Esophagus squamous epithelium (tissue), 5 donors: ENCODE measurements at regions not wholly inside any gene's neighbourhood (a gene's known extent, or its start where the extent isn't known, plus 50 kb on each side); places are given as distances from the start of the nearest gene placed in this dataset.

ENCODE experiments used
- DNase-seq: peaks from one replicate; lab custom pipeline; 2025; lab: John Stamatoyannopoulos, UW
- H3K27ac ChIP-seq, 4 donors: fragments of 200-600 bp; sonication (generic); one replicate each; pipeline ENCODE4 v1.5.1; 2016 to 2019; ENCODE audit warnings: mild to moderate bottlenecking in 1 of 4
- H3K27me3 ChIP-seq, 4 donors: fragments of 200-600 bp; sonication (generic); 1 replicate in 3 of 4; 2 replicates in 1 of 4; pipeline versions ENCODE4 v1.5.1 to v1.6.0; 2017 to 2021; ENCODE audit warnings: antibody characterized with exemption in 1 of 4
- H3K36me3 ChIP-seq, 3 donors: fragments of 200-600 bp; sonication (generic); one replicate each; pipeline ENCODE4 v1.5.1; 2016 to 2019
- H3K4me1 ChIP-seq, 3 donors: fragments of 200-600 bp; sonication (generic); one replicate each; pipeline ENCODE4 v1.5.1; 2017 to 2019
- H3K4me3 ChIP-seq, 4 donors: fragments of 200-600 bp; sonication (generic); 1 replicate in 3 of 4; 2 replicates in 1 of 4; pipeline ENCODE4 v1.5.1; 2016 to 2019; ENCODE audit warnings: mild to moderate bottlenecking in 2 of 4, moderate library complexity in 1 of 4
- H3K9me3 ChIP-seq, 3 donors: fragments of 200-600 bp; sonication (generic); one replicate each; pipeline ENCODE4 v1.5.1; 2016 to 2019
- POLR2A ChIP-seq, 4 donors: fragments of 450-650 bp; IDR thresholded peaks; one replicate each; pipeline ENCODE4 v1.6.1; 2017; ENCODE audit warnings: antibody characterized with exemption in 4 of 4, mild to moderate bottlenecking in 4 of 4, moderate library complexity in 3 of 4
- WGBS, 2 donors: methylation state at CpG; one replicate each; pipeline ENCODE4 v1.1.5; 2018; 5-methylcytosine and 5-hydroxymethylcytosine counted together
- intact Hi-C: fragments of 100-400 bp; cut with DNase I; formaldehyde crosslinking; loops from one replicate; pipeline ENCODE4 v1.15.0; 2022
- TF ChIP-seq, protein P1 (sequence below), 6 experiments: fragments of 450-650 bp in 4 of 6; fragments of 200-600 bp in 2 of 6; sonication (generic) in 2 of 6; IDR thresholded peaks; one replicate each; pipeline ENCODE4 v1.5.1; 2016 to 2019; ENCODE audit warnings: antibody characterized with exemption in 6 of 6, mild to moderate bottlenecking in 4 of 6, moderate library complexity in 4 of 6
- donor health status: DM: yes; HTN: yes; CAD: no.

GRCh38 chr7:91771394-91771793, 109.1 kb downstream of the MTERF1 start:
- WGBS, 2 donors: 30 to 59% methylated on average over 1 of the region's 1 CpG

GRCh38 chr7:91771921-91772815, 108.3 kb downstream of the MTERF1 start:
- intact Hi-C loops: no loop called here
- H3K27ac ChIP-seq: peak overlapping the region in 1 of 4 donors; percentile 56

More at GRCh38 chr7:91771394-91771793, 109.1 kb downstream of the MTERF1 start:
- Histone ChIP-seq H3K36me3 (no peaks in the 10 kb centered on the region), H3K9me3 (no peaks in the 10 kb centered on the region), H3K27me3 (no peaks in the 10 kb centered on the region), H3K4me1 (peaks cover 0 to 21% (median 0%) of the 10 kb centered on the region in 3 donors), H3K4me3 (no peak overlapping the region), H3K27ac (peak overlapping the region in 1 of 4 donors; percentile 56)
- intact Hi-C loops: no loop called here
- DNase-seq: no peak
- TF ChIP-seq POLR2A (IDR thresholded peaks at IDR 0.05): no peak
- TF ChIP-seq, protein P1, sequence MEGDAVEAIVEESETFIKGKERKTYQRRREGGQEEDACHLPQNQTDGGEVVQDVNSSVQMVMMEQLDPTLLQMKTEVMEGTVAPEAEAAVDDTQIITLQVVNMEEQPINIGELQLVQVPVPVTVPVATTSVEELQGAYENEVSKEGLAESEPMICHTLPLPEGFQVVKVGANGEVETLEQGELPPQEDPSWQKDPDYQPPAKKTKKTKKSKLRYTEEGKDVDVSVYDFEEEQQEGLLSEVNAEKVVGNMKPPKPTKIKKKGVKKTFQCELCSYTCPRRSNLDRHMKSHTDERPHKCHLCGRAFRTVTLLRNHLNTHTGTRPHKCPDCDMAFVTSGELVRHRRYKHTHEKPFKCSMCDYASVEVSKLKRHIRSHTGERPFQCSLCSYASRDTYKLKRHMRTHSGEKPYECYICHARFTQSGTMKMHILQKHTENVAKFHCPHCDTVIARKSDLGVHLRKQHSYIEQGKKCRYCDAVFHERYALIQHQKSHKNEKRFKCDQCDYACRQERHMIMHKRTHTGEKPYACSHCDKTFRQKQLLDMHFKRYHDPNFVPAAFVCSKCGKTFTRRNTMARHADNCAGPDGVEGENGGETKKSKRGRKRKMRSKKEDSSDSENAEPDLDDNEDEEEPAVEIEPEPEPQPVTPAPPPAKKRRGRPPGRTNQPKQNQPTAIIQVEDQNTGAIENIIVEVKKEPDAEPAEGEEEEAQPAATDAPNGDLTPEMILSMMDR (IDR thresholded peaks at IDR 0.05): no peak

DNA sequence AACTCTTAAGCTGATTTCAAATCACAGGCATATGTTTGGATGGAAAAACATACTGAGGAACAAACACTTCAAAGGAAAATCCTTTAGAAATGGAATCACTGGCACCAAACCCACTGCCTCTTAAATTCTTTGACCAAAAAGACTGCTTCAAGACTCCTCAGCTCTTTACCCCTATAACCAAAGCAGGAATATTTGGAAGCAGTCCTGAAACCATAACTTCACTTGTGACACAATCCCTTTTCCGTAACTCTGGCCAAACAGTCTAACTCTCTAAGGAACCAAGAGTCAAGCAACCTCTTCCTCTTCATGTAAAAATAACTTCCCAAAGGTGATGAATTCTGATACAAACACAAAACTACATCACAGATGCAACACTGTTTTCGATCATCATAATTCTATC, 104.3 kb downstream of the MTERF1 start:
- 60 to 83% methylated on average over 2 of the region's 2 CpGs for WGBS, 2 donors
- Histone ChIP-seq H3K27ac (no peak overlapping the region), H3K4me3 (no peak overlapping the region), H3K36me3 (no peaks in the 10 kb centered on the region), H3K4me1 (peaks cover 0 to 19% (median 0%) of the 10 kb centered on the region in 3 donors), H3K9me3 (no peaks in the 10 kb centered on the region), H3K27me3 (no peaks in the 10 kb centered on the region)
- intact Hi-C loops: no loop called here
- no peak for DNase-seq
- TF ChIP-seq, protein P1 (IDR thresholded peaks at IDR 0.05): no peak
- no peak for TF ChIP-seq POLR2A (IDR thresholded peaks at IDR 0.05)

More at GRCh38 chr7:91771921-91772815, 108.3 kb downstream of the MTERF1 start:
- H3K36me3 ChIP-seq: no peaks in the 10 kb centered on the region
- TF ChIP-seq POLR2A (IDR thresholded peaks at IDR 0.05): no peak
- TF ChIP-seq, protein P1 (IDR thresholded peaks at IDR 0.05): no peak
- H3K27me3 ChIP-seq: no peaks in the 10 kb centered on the region
- no peak overlapping the region for H3K4me3 ChIP-seq
- DNase-seq: no peak
- peaks cover 0 to 21% (median 0%) of the 10 kb centered on the region in 3 donors for H3K4me1 ChIP-seq
- no peaks in the 10 kb centered on the region for H3K9me3 ChIP-seq
- 42 to 49% methylated on average over 4 of the region's 4 CpGs for WGBS, 2 donors

- Histone ChIP-seq H3K27me3 (no peaks in the 10 kb centered on the region), H3K36me3 (no peaks in the 10 kb centered on the region), H3K4me1 (peaks cover 0 to 6% (median 0%) of the 10 kb centered on the region in 3 donors), H3K4me3 (no peak overlapping the region), H3K27ac (no peak overlapping the region), H3K9me3 (no peaks in the 10 kb centered on the region)
- no peak for DNase-seq
- 86 to 98% methylated on average over 3 of the region's 3 CpGs for WGBS, 2 donors
- intact Hi-C loops: no loop called here
- TF ChIP-seq POLR2A (IDR thresholded peaks at IDR 0.05): no peak
- TF ChIP-seq, protein P1 (IDR thresholded peaks at IDR 0.05): no peak
These were observed 103.0 kb downstream of the MTERF1 start for GRCh38 chr7:91777522-91777921.

GRCh38 chr7:91778416-91778815, 102.1 kb downstream of the MTERF1 start:
- Histone ChIP-seq H3K36me3 (no peaks in the 10 kb centered on the region), H3K9me3 (no peaks in the 10 kb centered on the region), H3K4me1 (no peaks in the 10 kb centered on the region), H3K4me3 (no peak overlapping the region), H3K27ac (no peak overlapping the region), H3K27me3 (no peaks in the 10 kb centered on the region)
- WGBS, 2 donors: 69 to 90% methylated on average over 1 of the region's 1 CpG
- no peak for DNase-seq
- intact Hi-C loops: no loop called here
- no peak for TF ChIP-seq POLR2A (IDR thresholded peaks at IDR 0.05)
- TF ChIP-seq, protein P1 (IDR thresholded peaks at IDR 0.05): no peak
